ENCODE measurements at regions not wholly inside any gene's neighbourhood (a gene's known extent, or its start where the extent isn't known, plus 50 kb on each side); places are given as distances from the start of the nearest gene placed in this dataset.

GRCh38 chr11:80733790-80734189 is 1293.0 kb upstream of the TENM4 start:
- no peak overlapping the region for H3K27ac ChIP-seq (ENCODE audit: low read length)
- no peaks in the 10 kb centered on the region for H3K9me3 ChIP-seq (ENCODE audit: control insufficient read depth, insufficient read depth, low read depth, low read length)
- CTCF ChIA-PET, result no interaction called here
- BruUV-seq (replicated peaks), result no TSS peak
- H3K4me1 ChIP-seq (ENCODE audit: control insufficient read depth, insufficient read depth, low read length), result no peaks in the 10 kb centered on the region
- no peaks in the 10 kb centered on the region for H3K27me3 ChIP-seq (ENCODE audit: control insufficient read depth, insufficient read depth, low read length)
- DNase-seq (ENCODE audit: low read depth, low spot score), result no peak
- no peak for ATAC-seq
- intact Hi-C loops (cut with micrococcal nuclease; ENCODE audit: unreplicated experiment) (no loop called here), in situ Hi-C loops (cut with HindIII; ENCODE audit: low pct_unique_long_range_greater_than_20kb, low sequenced_read_pairs) (no loop called here)
- TF ChIP-seq REST (IDR thresholded peaks at IDR 0.05; ENCODE audit: insufficient read depth in 1 of 2, low read depth in 2 of 2, low read length in 1 of 2), result no peak
- TF ChIP-seq SIN3A (IDR thresholded peaks at IDR 0.05; ENCODE audit: borderline replicate concordance, insufficient read depth, low read depth, low read length), result no peak
- TF ChIP-seq CTCF (IDR thresholded peaks at IDR 0.05), result no peak
- TF ChIP-seq TCF7L2 (IDR thresholded peaks at IDR 0.05; ENCODE audit: low read depth, low read length), result no peak
- no peak for TF ChIP-seq POLR2AphosphoS5 (IDR thresholded peaks at IDR 0.05; ENCODE audit: low read depth, low read length)
- POLR2A ChIA-PET, result no interaction called here
- no peaks in the 10 kb centered on the region for H3K36me3 ChIP-seq (ENCODE audit: control insufficient read depth, insufficient read depth, low read length)
- no peak overlapping the region for H3K4me3 ChIP-seq (ENCODE audit: low read depth in 2 of 2, low read length in 2 of 2)

GRCh38 chr11:80733361-80733760 is 1292.5 kb upstream of the TENM4 start:
- ChIA-PET POLR2A (no interaction called here), CTCF (no interaction called here)
- BruUV-seq (replicated peaks), result no TSS peak
- no peaks in the 10 kb centered on the region for H3K27me3 ChIP-seq (ENCODE audit: control insufficient read depth, insufficient read depth, low read length)
- no peak overlapping the region for H3K27ac ChIP-seq (ENCODE audit: low read length)
- H3K4me3 ChIP-seq (ENCODE audit: low read depth in 2 of 2, low read length in 2 of 2), result no peak overlapping the region
- in situ Hi-C loops (cut with HindIII; ENCODE audit: low pct_unique_long_range_greater_than_20kb, low sequenced_read_pairs) (no loop called here), intact Hi-C loops (cut with micrococcal nuclease; ENCODE audit: unreplicated experiment) (no loop called here)
- no peaks in the 10 kb centered on the region for H3K4me1 ChIP-seq (ENCODE audit: control insufficient read depth, insufficient read depth, low read length)
- H3K9me3 ChIP-seq (ENCODE audit: control insufficient read depth, insufficient read depth, low read depth, low read length), result no peaks in the 10 kb centered on the region
- ATAC-seq, result no peak
- DNase-seq (ENCODE audit: low read depth, low spot score), result no peak
- TF ChIP-seq POLR2AphosphoS5 (IDR thresholded peaks at IDR 0.05; ENCODE audit: low read depth, low read length), result no peak
- no peak for TF ChIP-seq TCF7L2 (IDR thresholded peaks at IDR 0.05; ENCODE audit: low read depth, low read length)
- no peak for TF ChIP-seq REST (IDR thresholded peaks at IDR 0.05; ENCODE audit: insufficient read depth in 1 of 2, low read depth in 2 of 2, low read length in 1 of 2)
- no peak for TF ChIP-seq CTCF (IDR thresholded peaks at IDR 0.05)
- TF ChIP-seq SIN3A (IDR thresholded peaks at IDR 0.05; ENCODE audit: borderline replicate concordance, insufficient read depth, low read depth, low read length), result no peak
- no peaks in the 10 kb centered on the region for H3K36me3 ChIP-seq (ENCODE audit: control insufficient read depth, insufficient read depth, low read length)

Measured in Panc1 (cell line).